A673 (cell line): ENCODE measurements at regions not wholly inside any gene's neighbourhood (a gene's known extent, or its start where the extent isn't known, plus 50 kb on each side); places are given as distances from the start of the nearest gene placed in this dataset.

Experiments used
- CTCF ChIP-seq: fragments of 300-800, 200-600 bp; sonication (generic); conservative IDR thresholded peaks from 2 replicates; pipeline ENCODE4 v1.5.1; 2017; ENCODE audit warnings: low read depth, mild to moderate bottlenecking, antibody characterized with exemption, low read length, moderate library complexity, mixed read lengths
- EZH2 ChIP-seq: fragments of 200-600 bp; sonication (generic); IDR thresholded peaks from 2 replicates; pipeline ENCODE4 v1.6.1; 2017; ENCODE audit warnings: borderline replicate concordance, low read depth, mild to moderate bottlenecking, mixed read lengths, antibody characterized with exemption, low read length; ENCODE audit not compliant: poor library complexity, severe bottlenecking

- TF ChIP-seq CTCF = no peak
- no peak for TF ChIP-seq EZH2
Measured at GRCh38 chr7:82669141-82669540, 225.6 kb upstream of the CACNA2D1 start.
